ENCODE measurements at regions not wholly inside any gene's neighbourhood (a gene's known extent, or its start where the extent isn't known, plus 50 kb on each side); places are given as distances from the start of the nearest gene placed in this dataset.

GRCh38 chr4:83852085-83852451, 316.2 kb downstream of the GPAT3 start:
- TF ChIP-seq POLR2A (IDR thresholded peaks at IDR 0.05; ENCODE audit: low read length) (no peak), GATA1 (IDR thresholded peaks at IDR 0.05; ENCODE audit: low read depth, low read length) (no peak)
